ENCODE measurements at regions not wholly inside any gene's neighbourhood (a gene's known extent, or its start where the extent isn't known, plus 50 kb on each side); places are given as distances from the start of the nearest gene placed in this dataset.

GRCh38 chr7:21113609-21114415 lies 314.1 kb upstream of the SP4 start:
- no peak for TF ChIP-seq CTCF (conservative IDR thresholded peaks at IDR 0.05; ENCODE audit: low read length)
- no peak for TF ChIP-seq EZH2phosphoT487 (IDR thresholded peaks at IDR 0.05; ENCODE audit: borderline replicate concordance)
